ENCODE measurements at regions not wholly inside any gene's neighbourhood (a gene's known extent, or its start where the extent isn't known, plus 50 kb on each side); places are given as distances from the start of the nearest gene placed in this dataset.

- TF ChIP-seq CTCF (IDR thresholded peaks at IDR 0.05) (no peak), EP300 (IDR thresholded peaks at IDR 0.05) (no peak), POLR2AphosphoS5 (IDR thresholded peaks at IDR 0.05) (no peak)
Measured at GRCh38 chr13:111614009-111614408, 293.6 kb downstream of the TEX29 start.

Measured in stomach (tissue), 4 donors.